Stimulated activated CD8-positive, alpha-beta memory T cell treated with anti-CD3 and anti-CD28 coated beads, Interleukin-15, amount 100 ng/mL, for 1 hour (primary cell): ENCODE measurements at regions not wholly inside any gene's neighbourhood (a gene's known extent, or its start where the extent isn't known, plus 50 kb on each side); places are given as distances from the start of the nearest gene placed in this dataset.

Experiments
- DNase-seq: peaks from one replicate; pipeline ENCODE4 v3.0.0-alpha.2; 2020; ENCODE audit warnings: low read depth

DNA sequence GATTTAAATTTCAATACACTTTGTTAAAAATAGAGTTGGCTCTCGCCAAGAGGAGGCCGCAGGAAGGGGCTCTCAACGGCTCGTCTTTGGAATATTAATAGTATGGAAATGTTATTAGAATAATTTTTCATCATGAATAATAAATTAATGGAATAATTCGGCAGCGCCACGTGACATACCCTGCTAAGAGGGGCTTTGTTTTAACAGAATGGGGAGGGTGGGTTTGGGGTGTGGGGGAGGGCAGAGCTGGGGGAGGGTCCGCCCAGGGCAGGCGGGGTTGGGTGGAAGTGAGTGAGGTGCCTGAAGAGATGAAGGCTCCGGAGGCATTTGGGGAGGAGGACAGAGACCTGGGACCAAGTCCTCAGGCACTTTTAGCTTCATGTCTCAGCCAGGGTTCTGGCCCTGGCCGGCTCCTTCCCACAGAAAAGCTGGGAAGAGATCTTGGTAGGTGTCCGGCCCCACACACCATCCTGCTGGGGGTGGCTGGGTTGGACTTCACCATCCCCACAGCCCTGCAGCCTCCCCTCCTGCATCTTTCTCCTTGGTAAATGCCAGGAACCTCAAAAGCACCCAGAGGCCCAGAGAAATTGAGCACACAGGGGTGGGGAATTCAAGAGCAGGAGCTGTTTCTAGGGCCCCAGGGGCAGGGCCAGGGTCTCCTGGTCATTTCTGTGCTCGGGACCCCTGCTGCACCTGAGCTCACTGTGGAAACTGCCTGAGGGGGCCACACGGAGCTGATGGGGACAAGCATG lies 93.6 kb upstream of the BHLHE23 start:
- DNase-seq: no peak

- DNase-seq: no peak
These were observed 92.9 kb upstream of the BHLHE23 start for GRCh38 chr20:63099456-63100173.

DNA sequence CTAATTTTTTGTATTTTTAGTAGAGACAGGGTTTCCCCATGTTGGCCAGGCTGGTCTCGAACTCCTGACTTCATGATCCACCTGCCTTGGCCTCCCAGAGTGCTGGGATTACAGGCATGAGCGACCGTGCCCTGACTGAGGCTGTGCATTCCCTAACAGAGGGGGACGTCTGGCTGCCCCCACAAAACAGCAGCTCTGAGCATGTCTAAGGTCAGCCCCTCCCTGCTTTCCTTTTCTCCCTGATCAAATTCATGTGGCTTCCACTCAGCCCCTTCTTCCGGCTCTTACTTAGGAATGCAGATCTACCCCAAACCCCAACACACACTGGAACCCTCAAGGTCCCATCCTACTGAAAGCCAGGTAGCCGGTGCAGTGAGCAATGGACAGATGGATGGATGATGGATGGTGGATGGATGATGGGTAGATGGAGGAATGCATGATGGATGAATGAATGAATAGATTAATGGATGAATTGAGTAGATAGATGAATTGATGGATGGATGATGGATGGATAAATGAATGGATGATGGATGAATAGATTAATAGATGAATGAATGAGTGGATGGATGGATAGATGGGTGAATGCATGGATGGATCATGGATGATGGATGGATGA lies 91.5 kb upstream of the BHLHE23 start:
- DNase-seq: no peak

DNA sequence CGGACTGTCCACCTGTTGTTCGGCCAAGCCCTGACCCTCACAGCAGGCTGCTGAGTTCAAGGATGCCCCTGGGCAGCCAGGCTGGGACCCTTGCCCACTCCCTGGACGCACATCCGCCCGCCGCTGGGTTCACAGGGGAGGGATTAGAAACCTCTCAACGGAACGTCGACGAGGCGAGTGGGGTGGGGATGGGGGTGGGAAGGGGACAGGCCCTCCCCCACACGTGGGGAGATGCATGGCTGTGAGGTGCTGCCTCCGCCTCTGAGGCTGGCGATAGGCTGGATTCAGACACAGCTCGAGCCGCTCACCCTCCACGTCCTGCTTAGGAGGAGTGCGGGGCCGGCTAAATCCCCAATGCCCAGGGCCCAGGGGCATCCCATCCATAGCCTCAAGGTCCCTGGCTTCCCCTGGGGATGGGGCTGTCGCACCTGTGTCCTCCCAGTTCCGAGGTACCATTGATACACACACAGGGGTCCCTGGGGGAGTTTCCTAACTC lies 90.6 kb upstream of the BHLHE23 start:
- DNase-seq: no peak

DNA sequence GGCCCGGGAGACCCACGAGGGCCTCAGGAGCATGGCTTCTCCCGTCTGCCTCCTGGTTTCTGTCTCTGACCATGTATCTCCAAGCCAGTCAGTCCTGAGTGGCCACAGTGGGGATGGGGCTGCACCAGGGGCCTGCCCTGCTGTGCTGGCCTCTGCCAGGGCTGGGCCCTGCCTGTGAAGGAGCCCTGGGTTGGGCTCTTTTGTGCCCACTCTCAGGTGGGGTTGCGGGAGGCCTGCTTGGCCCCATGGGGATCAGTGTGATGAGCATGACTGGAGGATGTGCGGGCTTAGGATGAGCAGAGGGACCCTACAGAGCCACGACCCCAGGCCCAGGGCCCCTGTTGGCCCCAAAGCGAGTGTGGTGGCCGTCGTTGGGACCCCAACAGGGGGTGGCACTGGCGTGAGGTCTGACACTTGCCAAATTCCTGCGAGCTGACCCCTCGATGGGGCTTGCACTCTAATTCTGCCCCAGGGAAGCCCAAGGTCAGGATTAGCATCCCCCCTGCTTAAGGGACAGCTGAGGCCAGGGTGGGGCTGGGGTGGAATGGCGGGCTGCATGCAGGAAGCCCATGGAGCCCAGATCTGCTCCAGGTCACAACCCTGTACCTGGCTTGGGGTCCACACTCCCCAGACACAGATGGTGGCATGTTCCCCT lies 90.0 kb upstream of the BHLHE23 start:
- no peak for DNase-seq

DNA sequence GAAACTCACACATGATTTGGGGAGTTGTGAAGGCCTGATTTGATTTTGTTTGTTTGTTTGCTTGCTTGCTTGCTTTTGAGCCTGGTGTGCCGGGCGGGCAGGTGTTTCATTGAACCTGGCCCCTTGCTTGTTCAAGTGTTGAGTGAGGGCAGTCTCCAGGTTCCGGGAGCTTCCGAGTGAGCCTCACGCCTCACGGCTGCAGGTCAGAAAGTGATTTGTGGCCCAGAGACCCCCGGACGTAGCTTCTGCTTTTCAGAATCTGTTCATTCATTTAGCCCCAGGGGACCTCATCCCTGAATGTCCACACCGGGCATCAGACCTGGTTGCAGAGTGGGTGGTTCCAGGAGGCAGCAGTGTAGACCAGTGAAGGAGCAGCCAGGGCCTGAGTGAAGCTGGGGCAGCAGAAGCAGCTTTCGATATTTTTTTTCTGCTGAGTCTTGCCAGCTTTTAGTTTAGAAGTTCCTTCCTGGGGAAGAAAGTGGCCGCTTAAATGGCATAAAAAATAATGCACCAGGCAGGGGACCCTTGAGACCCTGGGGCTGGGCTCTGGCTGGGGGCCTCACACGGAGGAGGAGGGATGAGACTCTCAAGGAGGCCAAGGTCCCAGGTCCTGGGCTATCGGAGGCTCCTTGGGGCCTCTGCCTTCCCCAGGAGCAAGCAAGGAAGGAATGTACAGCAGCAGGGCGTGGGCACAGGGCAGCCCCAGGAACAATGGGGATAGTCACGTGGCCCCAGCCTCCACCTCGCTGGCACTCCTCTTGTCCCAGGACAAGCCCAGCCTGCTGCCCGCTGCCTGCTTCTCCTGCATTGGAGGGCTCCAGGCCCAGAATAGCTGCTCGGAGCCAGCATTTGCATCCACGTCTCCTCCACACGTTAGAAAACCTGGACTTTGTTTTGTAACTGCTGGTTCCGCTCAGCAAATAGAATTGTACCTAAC lies 89.2 kb upstream of the BHLHE23 start:
- no peak for DNase-seq

DNA sequence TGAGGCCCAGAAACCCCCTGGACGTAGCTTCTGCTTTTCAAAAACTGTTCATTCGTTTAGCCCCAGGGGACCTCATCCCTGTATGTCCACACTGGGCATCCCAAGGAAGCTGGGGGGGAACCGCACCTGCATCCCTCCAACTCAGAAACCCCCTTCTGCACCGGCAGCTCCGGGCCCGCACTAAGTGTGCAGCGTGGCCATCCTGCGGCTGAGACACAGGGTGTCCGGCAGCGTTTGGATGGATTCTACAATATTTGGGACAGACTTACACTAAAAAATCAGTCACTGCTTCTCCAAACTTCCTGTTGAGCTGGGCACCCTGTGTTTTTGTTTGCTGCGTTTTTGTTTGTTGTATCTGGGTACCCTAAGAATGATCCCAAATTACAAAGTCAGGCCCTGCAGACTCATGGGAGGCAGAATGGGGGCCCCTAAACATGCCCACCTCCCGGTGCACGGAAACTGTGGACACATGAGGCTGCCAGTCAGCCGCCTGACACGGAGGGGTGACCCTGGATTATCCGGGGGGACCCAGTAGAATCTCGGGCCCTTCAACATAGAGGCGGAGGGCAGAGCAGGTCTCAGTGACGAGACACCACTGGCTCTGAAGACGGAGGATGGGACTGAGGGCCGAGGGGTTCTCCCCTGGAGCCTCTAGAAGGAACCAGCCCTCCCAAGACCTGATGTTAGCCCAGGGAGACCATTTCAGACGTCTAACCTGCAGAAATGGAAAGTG lies 88.2 kb upstream of the BHLHE23 start:
- DNase-seq: no peak

- no peak for DNase-seq
These were observed 87.4 kb upstream of the BHLHE23 start for GRCh38 chr20:63093966-63094766.

- DNase-seq: no peak
These were observed 86.0 kb upstream of the BHLHE23 start for GRCh38 chr20:63092660-63093215.

GRCh38 chr20:63091901-63092659 lies 85.3 kb upstream of the BHLHE23 start:
- DNase-seq: no peak

GRCh38 chr20:63090682-63091571 lies 84.2 kb upstream of the BHLHE23 start:
- DNase-seq: no peak

- DNase-seq: no peak
These were observed 83.3 kb upstream of the BHLHE23 start for GRCh38 chr20:63090052-63090451.

DNA sequence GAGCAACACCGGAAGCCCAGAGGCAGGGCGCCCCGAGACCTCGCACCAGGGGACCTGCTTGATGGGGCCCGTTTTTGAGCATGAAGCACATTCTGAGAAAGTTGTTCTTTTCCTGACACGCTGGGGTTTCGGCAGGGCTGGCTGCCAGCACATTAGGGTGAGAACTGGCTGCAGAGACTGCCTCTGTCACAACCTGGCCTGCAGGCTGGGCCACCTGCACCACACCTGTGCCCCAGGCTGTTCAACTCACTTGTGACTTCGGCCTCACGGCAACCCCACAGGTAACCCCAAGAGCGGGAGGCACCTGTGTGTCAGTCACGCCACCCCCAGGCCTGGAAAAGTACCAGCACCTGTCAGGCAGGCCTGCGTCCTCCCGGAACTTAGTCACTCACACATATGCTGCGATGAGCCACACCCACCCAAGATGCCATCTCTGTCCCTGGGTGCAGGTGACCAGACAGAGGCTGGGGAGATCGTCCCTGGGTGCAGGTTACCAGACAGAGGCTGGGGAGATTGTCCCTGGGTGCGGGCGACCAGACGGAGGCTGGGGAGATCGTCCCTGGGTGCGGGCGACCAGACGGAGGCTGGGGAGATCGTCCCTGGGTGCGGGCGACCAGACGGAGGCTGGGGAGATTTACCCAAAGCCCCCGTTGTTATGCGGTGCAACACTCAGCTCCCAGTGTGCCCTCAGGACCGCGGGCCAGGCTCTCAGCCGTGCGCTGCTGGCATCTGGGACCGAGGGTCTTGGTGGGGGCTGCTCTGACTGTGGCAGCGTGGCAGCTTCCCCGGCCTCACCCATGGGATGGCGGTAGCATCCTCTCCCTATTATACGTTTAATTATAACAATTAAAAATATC lies 82.5 kb upstream of the BHLHE23 start:
- no peak for DNase-seq

DNA sequence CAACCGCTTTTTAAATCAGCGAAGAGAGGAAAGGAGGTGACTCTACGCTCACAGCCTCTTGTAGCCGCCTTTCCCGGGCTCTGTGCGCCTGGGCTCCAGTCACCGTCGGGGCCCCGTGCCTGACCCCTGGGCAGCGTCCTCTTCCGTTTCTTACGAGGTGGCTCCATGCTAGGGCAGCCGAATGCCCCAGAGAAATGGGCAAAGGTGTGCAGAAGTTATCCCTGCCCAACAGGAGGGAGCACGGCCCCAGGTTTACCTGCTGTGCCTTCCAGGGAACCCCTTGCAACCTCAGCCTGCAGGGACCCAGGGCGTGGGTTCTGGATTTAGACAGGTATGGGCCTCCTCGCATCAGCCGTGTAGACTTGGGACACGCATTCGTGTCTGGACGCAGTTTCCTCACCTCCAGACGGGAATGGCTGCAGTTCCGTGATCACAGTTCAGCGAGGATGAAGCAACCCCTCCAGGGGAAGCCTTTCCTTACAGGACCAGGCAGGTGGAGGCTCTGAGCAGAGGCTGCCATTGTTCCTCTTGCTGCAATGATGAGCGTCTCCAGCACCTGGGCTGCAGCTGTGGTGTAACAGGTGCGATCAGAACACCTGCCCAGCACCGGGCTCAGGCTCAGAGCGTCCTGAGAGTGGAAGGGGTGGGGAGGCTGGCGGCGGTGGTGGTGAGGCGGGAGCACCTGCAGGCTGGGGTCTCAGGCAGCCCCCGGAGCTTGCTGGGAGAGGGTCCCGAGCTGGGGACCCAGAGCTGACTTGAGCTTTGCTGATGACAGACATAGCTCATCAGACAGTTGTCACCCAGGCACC lies 81.3 kb upstream of the BHLHE23 start:
- DNase-seq: no peak

DNA sequence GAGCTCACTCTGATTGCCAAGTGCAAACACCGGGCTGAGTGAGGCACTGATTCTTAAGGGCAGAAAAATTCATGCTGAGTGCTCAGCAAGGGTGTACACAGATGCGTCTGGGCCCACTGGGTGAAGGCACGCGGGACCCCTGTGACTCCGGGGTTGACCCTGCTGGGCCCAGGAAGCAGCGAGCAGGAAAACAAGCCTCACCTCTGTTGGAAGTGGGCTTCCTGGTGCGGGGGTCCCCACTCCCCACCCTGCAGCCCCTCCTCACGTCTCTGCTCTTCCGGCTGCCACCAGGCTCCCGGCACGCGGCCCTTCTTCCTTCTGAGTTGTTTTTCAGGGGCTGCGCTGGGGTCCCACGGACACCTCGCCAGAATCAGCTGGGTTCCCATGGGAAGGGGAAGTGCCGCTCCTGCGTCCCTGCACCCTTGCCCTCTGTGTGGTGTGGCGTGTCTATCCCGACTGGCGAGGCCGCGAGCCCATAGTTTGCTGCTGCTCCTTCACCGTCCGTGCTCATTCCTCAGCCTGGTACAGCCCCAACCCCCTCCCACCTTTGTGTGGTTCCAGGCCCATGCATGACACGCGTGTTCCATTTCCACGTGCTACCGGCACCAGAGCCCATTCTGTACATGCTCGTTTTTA lies 80.6 kb upstream of the BHLHE23 start:
- no peak for DNase-seq
